ENCODE measurements at regions not wholly inside any gene's neighbourhood (a gene's known extent, or its start where the extent isn't known, plus 50 kb on each side); places are given as distances from the start of the nearest gene placed in this dataset.

DNA sequence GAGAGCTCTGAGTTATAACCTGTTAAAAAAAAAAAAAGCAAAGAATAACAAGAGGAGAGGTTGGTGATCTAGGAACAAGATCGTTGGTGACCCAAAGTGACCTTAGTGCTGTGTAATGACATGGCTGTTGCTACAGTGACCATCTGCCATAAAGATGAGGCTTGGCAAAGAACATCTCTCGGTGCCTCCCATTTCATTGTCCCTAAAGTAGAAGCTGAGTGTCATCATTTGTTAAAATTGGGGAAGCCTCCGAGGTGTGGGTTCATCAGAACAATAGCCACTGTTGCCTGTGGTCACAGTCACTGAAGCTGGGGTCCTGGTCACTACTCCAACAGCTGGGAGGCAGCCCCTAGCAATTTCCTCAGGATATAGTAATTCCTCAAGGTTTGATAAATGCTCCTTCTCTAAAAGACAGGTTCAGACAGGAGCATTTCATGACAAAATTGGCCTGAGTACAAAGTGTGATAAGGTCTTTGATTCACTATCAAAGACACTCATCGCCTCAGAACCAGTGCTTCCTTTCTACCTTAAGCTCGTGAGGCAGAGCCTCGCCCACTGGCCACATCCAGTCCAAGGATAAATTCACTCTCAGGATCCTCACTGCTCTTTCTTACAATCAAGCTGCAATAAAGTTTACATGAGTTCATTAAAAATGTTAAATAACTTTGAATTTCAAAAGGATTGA lies 81.9 kb upstream of the RGS2 start:
- TF ChIP-seq, protein P1, sequence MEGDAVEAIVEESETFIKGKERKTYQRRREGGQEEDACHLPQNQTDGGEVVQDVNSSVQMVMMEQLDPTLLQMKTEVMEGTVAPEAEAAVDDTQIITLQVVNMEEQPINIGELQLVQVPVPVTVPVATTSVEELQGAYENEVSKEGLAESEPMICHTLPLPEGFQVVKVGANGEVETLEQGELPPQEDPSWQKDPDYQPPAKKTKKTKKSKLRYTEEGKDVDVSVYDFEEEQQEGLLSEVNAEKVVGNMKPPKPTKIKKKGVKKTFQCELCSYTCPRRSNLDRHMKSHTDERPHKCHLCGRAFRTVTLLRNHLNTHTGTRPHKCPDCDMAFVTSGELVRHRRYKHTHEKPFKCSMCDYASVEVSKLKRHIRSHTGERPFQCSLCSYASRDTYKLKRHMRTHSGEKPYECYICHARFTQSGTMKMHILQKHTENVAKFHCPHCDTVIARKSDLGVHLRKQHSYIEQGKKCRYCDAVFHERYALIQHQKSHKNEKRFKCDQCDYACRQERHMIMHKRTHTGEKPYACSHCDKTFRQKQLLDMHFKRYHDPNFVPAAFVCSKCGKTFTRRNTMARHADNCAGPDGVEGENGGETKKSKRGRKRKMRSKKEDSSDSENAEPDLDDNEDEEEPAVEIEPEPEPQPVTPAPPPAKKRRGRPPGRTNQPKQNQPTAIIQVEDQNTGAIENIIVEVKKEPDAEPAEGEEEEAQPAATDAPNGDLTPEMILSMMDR (conservative IDR thresholded peaks at IDR 0.05), result no peak
- TF ChIP-seq EZH2 (IDR thresholded peaks at IDR 0.05; ENCODE audit: low read depth), result no peak

Data from PC-9 (cell line).